Activated CD4-positive, alpha-beta T cell treated with anti-CD3 and anti-CD28 coated beads, Interleukin-2, amount 50 U/mL, for 1 hour (primary cell): ENCODE measurements at regions not wholly inside any gene's neighbourhood (a gene's known extent, or its start where the extent isn't known, plus 50 kb on each side); places are given as distances from the start of the nearest gene placed in this dataset.

Experiments
- DNase-seq: peaks from one replicate; pipeline ENCODE4 v3.0.0-alpha.2; 2020

DNA sequence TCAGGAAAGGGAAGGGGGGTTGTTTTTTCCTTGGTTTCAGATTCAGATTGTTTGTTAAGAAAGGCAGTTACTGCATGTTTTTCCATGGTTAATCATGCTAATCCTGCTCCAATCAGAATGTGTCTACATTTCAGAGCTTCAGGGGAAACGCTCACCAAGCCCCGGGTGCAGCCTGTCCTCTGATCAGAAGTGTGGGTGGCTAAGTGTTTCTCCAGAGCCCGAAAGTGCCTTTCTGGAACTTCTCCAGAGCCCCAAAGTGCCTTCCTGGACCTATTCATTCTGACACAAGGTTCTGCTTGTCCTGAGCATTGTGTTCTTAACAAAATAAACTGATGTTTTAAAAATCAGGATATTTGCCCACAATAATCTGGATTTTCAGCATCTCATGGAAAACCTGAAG, 359.0 kb upstream of the ZNF521 start:
- no peak for DNase-seq

DNA sequence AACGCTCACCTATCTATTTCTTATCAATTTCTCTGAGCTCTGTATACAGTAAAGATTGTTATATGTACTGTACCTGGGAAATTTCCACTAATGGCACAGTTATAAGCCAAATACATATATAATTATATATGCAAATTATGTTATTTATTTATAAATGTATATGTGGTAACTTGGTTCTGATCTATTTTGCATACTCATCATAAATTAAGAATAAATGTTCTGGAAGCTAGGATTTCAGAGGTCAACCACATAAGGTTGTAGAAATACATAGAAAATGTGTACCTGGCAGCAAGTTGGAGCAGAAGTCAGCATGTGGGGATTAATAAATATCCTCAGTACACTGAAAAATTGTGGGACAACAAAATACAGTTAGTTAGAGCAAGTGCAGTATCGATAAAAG, 353.7 kb upstream of the ZNF521 start:
- DNase-seq: no peak

GRCh38 chr18:25704494-25704893, 352.5 kb upstream of the ZNF521 start:
- no peak for DNase-seq

- no peak for DNase-seq
Measured at GRCh38 chr18:25704071-25704470, 352.1 kb upstream of the ZNF521 start.

DNA sequence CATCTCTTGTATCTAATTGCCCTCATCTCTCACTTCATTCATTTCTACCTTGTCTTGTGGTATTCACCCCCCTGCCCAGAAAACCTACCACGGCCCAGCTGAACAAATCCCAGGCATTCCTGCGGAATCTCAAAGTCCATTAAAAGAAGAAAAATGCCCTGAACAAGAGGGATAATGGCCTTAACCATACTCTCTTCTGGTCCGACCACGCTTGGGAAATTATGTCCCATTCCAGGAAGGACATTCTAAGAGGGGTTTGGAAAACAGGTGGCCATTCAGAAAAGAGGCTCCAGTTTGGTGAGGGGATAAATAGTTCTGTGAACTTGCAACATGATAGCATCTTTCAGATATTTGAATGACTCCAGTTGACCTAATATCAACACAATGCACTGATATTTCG, 349.9 kb upstream of the ZNF521 start:
- no peak for DNase-seq

- DNase-seq: no peak
Measured at GRCh38 chr18:25686960-25687500, 335.1 kb upstream of the ZNF521 start.

GRCh38 chr18:25685088-25685487, 333.1 kb upstream of the ZNF521 start:
- DNase-seq: no peak

- no peak for DNase-seq
Measured at GRCh38 chr18:25679491-25679890, 327.5 kb upstream of the ZNF521 start.

DNA sequence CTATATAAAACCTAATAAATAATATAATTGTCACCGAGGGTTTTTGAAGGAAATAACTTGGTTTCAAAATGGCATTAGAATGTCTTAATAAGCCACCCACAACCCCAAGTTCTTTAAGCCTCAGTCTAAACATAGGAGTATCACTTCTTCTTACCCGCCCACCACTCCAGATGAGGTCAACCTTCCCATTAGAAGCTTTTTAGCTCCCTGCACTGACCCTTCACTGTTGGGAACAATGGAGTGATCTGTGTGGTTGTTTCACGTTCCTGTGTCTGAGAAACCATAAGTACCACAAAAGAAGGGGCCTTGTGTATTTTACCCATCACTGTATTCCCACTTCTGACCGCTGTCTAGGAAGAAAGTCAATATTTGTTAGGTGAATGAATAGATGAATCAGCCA, 326.3 kb upstream of the ZNF521 start:
- no peak for DNase-seq

GRCh38 chr18:25675123-25675850, 323.3 kb upstream of the ZNF521 start:
- DNase-seq: no peak

GRCh38 chr18:25674183-25674582, 322.2 kb upstream of the ZNF521 start:
- DNase-seq: no peak

GRCh38 chr18:25672490-25672889, 320.5 kb upstream of the ZNF521 start:
- no peak for DNase-seq

DNA sequence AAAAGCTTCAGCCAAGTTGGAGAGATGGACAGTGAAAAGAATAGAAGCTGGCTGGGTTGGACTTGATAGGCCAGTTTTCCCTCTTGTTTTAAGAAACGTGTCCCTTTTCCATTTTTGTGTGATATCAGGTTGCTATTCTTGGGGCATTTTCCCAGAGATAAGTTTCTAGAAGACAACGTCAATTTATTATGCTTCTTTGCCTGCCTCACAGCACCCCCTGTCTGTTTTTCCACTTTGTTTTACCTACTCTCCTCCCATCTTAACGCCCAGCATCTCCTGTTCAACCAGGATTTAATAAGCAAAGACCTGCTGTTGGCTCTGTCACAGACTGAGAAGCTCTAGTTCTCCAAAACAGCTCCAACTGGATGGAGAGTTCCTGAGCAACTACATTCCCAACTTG, 317.8 kb upstream of the ZNF521 start:
- no peak for DNase-seq

- DNase-seq: no peak
Measured at GRCh38 chr18:25662272-25662671, 310.3 kb upstream of the ZNF521 start.

- DNase-seq: no peak
Measured at GRCh38 chr18:25661831-25662230, 309.9 kb upstream of the ZNF521 start.

DNA sequence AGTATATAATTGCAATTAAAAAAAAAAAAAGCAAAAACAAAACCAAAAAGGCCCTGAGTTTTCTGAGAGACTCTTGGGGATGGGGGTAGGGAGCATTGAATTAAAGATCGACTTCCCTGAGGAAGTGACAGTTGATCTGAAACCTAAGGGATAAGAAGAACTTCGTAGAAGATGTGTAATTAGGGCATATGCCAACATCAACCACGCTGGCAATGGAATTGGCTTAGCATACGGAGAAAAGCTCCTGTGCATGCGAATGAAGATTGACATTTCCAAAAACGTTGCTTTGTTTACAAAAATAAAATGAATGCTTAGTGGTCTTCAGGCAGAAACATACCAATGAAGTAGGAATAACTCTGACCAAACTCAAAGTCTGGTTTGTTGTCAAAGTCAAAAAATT, 307.6 kb upstream of the ZNF521 start:
- no peak for DNase-seq

- no peak for DNase-seq
Measured at GRCh38 chr18:25658476-25658875, 306.5 kb upstream of the ZNF521 start.

GRCh38 chr18:25651553-25651952, 299.6 kb upstream of the ZNF521 start:
- no peak for DNase-seq

GRCh38 chr18:25650201-25650941, 298.4 kb upstream of the ZNF521 start:
- DNase-seq: no peak

GRCh38 chr18:25648716-25649260, 296.8 kb upstream of the ZNF521 start:
- DNase-seq: no peak

- no peak for DNase-seq
Measured at GRCh38 chr18:25647404-25647803, 295.4 kb upstream of the ZNF521 start.

DNA sequence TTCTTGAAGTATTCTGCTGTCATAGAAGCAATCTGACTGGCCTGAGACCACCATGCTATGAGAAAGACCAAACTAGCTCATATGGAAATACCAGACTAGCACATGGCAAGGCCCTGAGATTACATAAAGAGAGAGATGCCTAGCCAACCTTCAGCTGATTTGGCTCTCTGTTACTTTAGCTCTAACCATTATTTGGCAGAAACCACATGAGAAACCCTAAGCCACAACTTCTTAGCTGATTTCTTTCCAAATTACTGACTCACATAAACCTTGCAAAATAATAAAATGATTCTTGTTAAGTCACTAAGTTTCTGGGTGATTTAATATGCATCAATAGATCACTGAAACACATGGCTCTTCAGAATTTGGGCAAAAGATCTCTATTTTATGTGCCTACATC, 295.0 kb upstream of the ZNF521 start:
- DNase-seq: no peak

- DNase-seq: no peak
Measured at GRCh38 chr18:25639596-25639995, 287.6 kb upstream of the ZNF521 start.

- no peak for DNase-seq
Measured at GRCh38 chr18:25633563-25633962, 281.6 kb upstream of the ZNF521 start.
